ENCODE measurements at regions not wholly inside any gene's neighbourhood (a gene's known extent, or its start where the extent isn't known, plus 50 kb on each side); places are given as distances from the start of the nearest gene placed in this dataset.

DNA sequence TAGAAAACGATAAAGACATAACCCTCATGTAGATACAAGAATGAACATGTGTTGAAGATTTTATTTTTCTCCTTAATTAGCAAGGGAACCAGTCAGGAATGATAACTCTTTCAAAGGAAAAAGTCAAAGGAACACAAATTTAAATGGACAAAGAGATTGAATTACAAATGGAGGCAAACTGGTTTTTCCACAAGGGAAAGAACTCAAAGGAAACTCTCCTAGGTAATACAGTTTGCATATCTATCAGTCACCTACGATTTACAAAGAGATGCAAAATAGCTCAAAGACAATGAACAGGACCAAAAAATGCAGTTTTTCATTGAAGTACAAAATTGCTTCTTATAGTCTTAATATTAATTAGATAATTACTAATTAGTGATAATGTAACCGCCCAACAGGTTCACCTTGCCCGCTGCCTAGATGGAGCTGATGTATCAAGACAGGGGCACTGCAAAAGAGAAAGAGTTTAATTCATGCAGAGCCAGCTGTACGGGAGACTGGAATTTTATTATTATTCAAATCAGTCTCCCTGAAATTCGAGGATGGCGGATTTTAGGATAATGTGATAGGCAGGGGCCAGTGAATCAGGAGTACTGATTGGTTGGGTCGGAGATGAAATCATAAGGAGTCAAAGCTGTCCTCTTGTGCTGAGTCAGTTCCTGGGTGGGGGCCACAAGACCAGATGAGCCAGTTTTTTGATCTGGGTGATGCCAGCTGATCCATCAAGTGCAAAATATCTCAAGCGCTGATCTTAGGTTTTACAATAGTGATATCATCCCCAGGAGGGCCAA lies 151.0 kb downstream of the TMEM17 start:
- intact Hi-C loops (cut with DNase I; ENCODE audit: low total_unique reads), result no loop called here
- no peaks in the 10 kb centered on the region for H3K27me3 ChIP-seq
- no peak overlapping the region for H3K27ac ChIP-seq
- H3K9me3 ChIP-seq, result peaks cover 0 to 16% of the 10 kb centered on the region in 2 donors
- no peaks in the 10 kb centered on the region for H3K4me1 ChIP-seq
- no peaks in the 10 kb centered on the region for H3K36me3 ChIP-seq
- H3K4me3 ChIP-seq, result no peak overlapping the region
- DNase-seq (ENCODE audit: low spot score in 2 of 2), result no peak
- TF ChIP-seq POLR2AphosphoS5 (IDR thresholded peaks at IDR 0.05) (no peak), CTCF (IDR thresholded peaks at IDR 0.05) (no peak), POLR2A (IDR thresholded peaks at IDR 0.05) (no peak)

GRCh38 chr2:62352031-62352430 lies 154.0 kb downstream of the TMEM17 start:
- Histone ChIP-seq H3K27me3 (no peaks in the 10 kb centered on the region), H3K4me3 (no peak overlapping the region), H3K36me3 (no peaks in the 10 kb centered on the region), H3K27ac (no peak overlapping the region), H3K4me1 (no peaks in the 10 kb centered on the region), H3K9me3 (peaks cover 0 to 16% of the 10 kb centered on the region in 2 donors)
- TF ChIP-seq POLR2AphosphoS5 (IDR thresholded peaks at IDR 0.05) (no peak), CTCF (IDR thresholded peaks at IDR 0.05) (no peak), POLR2A (IDR thresholded peaks at IDR 0.05) (no peak)
- no peak for DNase-seq (ENCODE audit: low spot score in 2 of 2)
- intact Hi-C loops (cut with DNase I; ENCODE audit: low total_unique reads), result no loop called here

- Histone ChIP-seq H3K4me3 (no peak overlapping the region), H3K9me3 (peaks cover 0 to 16% of the 10 kb centered on the region in 2 donors), H3K4me1 (no peaks in the 10 kb centered on the region), H3K27me3 (no peaks in the 10 kb centered on the region), H3K27ac (no peak overlapping the region), H3K36me3 (no peaks in the 10 kb centered on the region)
- intact Hi-C loops (cut with DNase I; ENCODE audit: low total_unique reads), result no loop called here
- no peak for DNase-seq (ENCODE audit: low spot score in 2 of 2)
- TF ChIP-seq POLR2AphosphoS5 (IDR thresholded peaks at IDR 0.05) (no peak), CTCF (IDR thresholded peaks at IDR 0.05) (no peak), POLR2A (IDR thresholded peaks at IDR 0.05) (no peak)
These were observed 153.9 kb downstream of the B3GNT2 start for GRCh38 chr2:62349788-62350187.

DNA sequence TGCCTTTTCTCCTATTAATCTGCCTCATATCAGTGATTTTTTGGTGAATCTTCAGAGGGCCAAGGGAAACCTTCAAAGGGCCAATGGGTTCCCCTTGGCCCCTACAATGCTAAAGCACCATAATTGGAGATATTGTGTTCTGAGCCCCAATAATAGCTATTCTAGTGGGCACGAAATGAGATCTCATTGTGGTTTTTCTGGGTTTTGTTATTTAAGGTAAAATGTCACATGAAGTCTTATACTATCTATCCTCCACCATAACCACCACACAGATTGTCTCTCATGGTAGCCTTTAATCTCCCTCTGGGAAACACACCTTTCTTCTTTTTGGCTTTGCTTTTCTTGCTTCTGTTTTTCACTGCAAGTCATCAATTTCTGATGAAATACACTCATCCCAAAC lies 152.8 kb downstream of the B3GNT2 start:
- Histone ChIP-seq H3K4me3 (no peak overlapping the region), H3K27ac (no peak overlapping the region), H3K4me1 (no peaks in the 10 kb centered on the region), H3K27me3 (no peaks in the 10 kb centered on the region), H3K36me3 (no peaks in the 10 kb centered on the region), H3K9me3 (peaks cover 0 to 16% of the 10 kb centered on the region in 2 donors)
- DNase-seq (ENCODE audit: low spot score in 2 of 2), result no peak
- TF ChIP-seq POLR2AphosphoS5 (IDR thresholded peaks at IDR 0.05) (no peak), CTCF (IDR thresholded peaks at IDR 0.05) (no peak), POLR2A (IDR thresholded peaks at IDR 0.05) (no peak)
- intact Hi-C loops (cut with DNase I; ENCODE audit: low total_unique reads), result no loop called here

DNA sequence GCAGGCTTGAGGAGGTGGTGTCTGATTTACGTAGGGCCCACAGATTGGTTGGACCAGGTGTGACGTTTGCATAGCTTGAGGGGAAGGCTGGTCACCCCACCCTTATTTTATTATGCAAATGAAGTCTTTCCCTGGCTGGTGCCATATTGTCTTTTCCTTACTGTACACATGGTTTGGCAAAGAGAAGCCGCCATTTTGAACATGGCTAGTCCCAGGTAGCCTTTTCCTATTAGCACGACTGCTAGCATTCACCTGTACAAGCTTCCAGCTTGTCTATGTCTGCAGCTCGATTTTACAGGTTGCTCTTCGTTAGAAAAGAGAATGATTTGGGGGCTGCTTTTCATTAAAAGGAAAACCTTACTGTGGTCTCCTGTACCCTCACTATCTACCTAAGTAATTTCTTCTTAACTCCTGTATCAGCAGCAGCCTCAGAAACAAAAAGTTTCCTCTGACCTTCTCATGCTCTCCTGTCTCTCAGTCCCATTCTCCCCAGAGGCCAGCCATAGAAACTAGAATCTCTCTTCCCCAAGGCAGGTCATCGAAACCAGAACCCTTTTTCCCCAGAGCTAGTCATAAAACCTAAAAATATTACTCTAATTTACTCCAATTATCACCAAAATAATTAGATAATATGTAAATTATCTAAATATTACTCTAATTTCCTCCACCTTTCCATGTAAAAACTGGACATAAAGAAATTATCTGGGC lies 151.8 kb downstream of the B3GNT2 start:
- no peak for DNase-seq (ENCODE audit: low spot score in 2 of 2)
- no peaks in the 10 kb centered on the region for H3K4me1 ChIP-seq

More for the DNA sequence above, 151.8 kb downstream of the B3GNT2 start:
- Histone ChIP-seq H3K4me3 (no peak overlapping the region), H3K27ac (no peak overlapping the region), H3K9me3 (peaks cover 0 to 12% of the 10 kb centered on the region in 2 donors), H3K36me3 (no peaks in the 10 kb centered on the region), H3K27me3 (no peaks in the 10 kb centered on the region)
- TF ChIP-seq POLR2AphosphoS5 (IDR thresholded peaks at IDR 0.05) (no peak), POLR2A (IDR thresholded peaks at IDR 0.05) (no peak), CTCF (IDR thresholded peaks at IDR 0.05) (no peak)
- intact Hi-C loops (cut with DNase I; ENCODE audit: low total_unique reads), result no loop called here

Measured in breast epithelium (tissue), 4 donors.